SK-N-SH (cell line): ENCODE measurements at regions not wholly inside any gene's neighbourhood (a gene's known extent, or its start where the extent isn't known, plus 50 kb on each side); places are given as distances from the start of the nearest gene placed in this dataset.

ENCODE experiments used
- CTCF ChIA-PET: fragments of 300-600, 350-600 bp; formaldehyde crosslinking; extraction: SDS; loops from one replicate; lab custom pipeline; 2021; lab: Yijun Ruan, JAX
- POLR2A ChIA-PET: fragments of 350-600 bp; sonication (Branson Sonifier 250); formaldehyde crosslinking; extraction: SDS; loops from one replicate; lab custom pipeline; 2020; ENCODE audit warnings: antibody characterized with exemption, inconsistent platforms; lab: Yijun Ruan, JAX
- DNase-seq: peaks from one replicate; pipeline ENCODE4 v3.0.0; 2012
- H2AFZ ChIP-seq: fragments of 200-600 bp; sonication (generic); 2 replicates; pipeline ENCODE4 v1.8.1; 2016; ENCODE audit warnings: antibody characterized with exemption, mild to moderate bottlenecking, low read depth
- H3F3A ChIP-seq: fragments of 200-600 bp; sonication (generic); replicated peaks from 2 replicates; pipeline ENCODE3; 2016; ENCODE audit warnings: antibody characterized with exemption, mild to moderate bottlenecking; ENCODE audit not compliant: insufficient read depth
- H3K27ac ChIP-seq, 2 experiments: fragments of 200-500 bp in 1 of 2; fragments of 200-600 bp in 1 of 2; sonication (Bioruptor generic) in 1 of 2; sonication (generic), shearing (Covaris generic) in 1 of 2; 2 replicates each; pipeline versions ENCODE4 v1.5.1 to v1.6.1; 2014 to 2016; ENCODE audit warnings: low read depth in 2 of 2, inconsistent platforms in 1 of 2, low read length in 1 of 2, mild to moderate bottlenecking in 1 of 2, mixed read lengths in 1 of 2
- H3K27me3 ChIP-seq: fragments of 200-600 bp; sonication (generic), shearing (Covaris generic); 2 replicates; pipeline ENCODE4 v1.6.1; 2016; ENCODE audit warnings: mixed run types; ENCODE audit not compliant: insufficient read depth
- H3K36me3 ChIP-seq, 2 experiments: fragments of 200-500 bp in 1 of 2; fragments of 200-600 bp in 1 of 2; sonication (Bioruptor generic) in 1 of 2; sonication (generic) in 1 of 2; replicated peaks in 1 of 2; 2 replicates each; pipeline versions ENCODE3 to v1.5.1; 2014 to 2016; ENCODE audit warnings: low read length in 1 of 2, mild to moderate bottlenecking in 1 of 2; ENCODE audit not compliant: insufficient read depth in 2 of 2, control insufficient read depth in 1 of 2
- H3K4me1 ChIP-seq, 2 experiments: fragments of 200-500 bp in 1 of 2; fragments of 200-600 bp in 1 of 2; sonication (Bioruptor generic) in 1 of 2; sonication (generic), shearing (Covaris generic) in 1 of 2; 2 replicates each; pipeline versions ENCODE4 v1.5.1 to v1.6.1; 2014 to 2016; ENCODE audit warnings: low read depth in 1 of 2, low read length in 1 of 2, mixed run types in 1 of 2; ENCODE audit not compliant: insufficient read depth in 2 of 2, control insufficient read depth in 1 of 2
- H3K4me2 ChIP-seq: fragments of 200-600 bp; sonication (generic), shearing (Covaris generic); 2 replicates; pipeline ENCODE4 v1.6.1; 2017; ENCODE audit warnings: mixed run types
- H3K4me3 ChIP-seq, 2 experiments: fragments of 200-500 bp in 1 of 2; fragments of 200-600 bp in 1 of 2; sonication (Bioruptor generic) in 1 of 2; sonication (generic), shearing (Covaris generic) in 1 of 2; 2 replicates each; pipeline versions ENCODE4 v1.5.1 to v1.8.1; 2014 to 2016; ENCODE audit warnings: low read depth in 2 of 2, inconsistent platforms in 1 of 2, low read length in 1 of 2, mild to moderate bottlenecking in 1 of 2, mixed read lengths in 1 of 2, moderate library complexity in 1 of 2
- H3K79me2 ChIP-seq: fragments of 200-600 bp; sonication (generic); 2 replicates; pipeline ENCODE4 v1.8.1; 2017; ENCODE audit warnings: mild to moderate bottlenecking; ENCODE audit not compliant: insufficient read depth
- H3K9ac ChIP-seq: fragments of 200-600 bp; sonication (generic); 2 replicates; pipeline ENCODE4 v1.6.1; 2017; ENCODE audit warnings: mixed run types
- H3K9me2 ChIP-seq: fragments of 200-600 bp; sonication (generic); 2 replicates; pipeline ENCODE4 v1.6.1; 2017; ENCODE audit warnings: mixed run types
- H3K9me3 ChIP-seq: fragments of 200-600 bp; sonication (generic); 2 replicates; pipeline ENCODE4 v1.6.1; 2017; ENCODE audit warnings: mixed run types, mild to moderate bottlenecking, moderate library complexity
- H4K20me1 ChIP-seq: fragments of 200-600 bp; sonication (generic); 2 replicates; pipeline ENCODE4 v1.6.1; 2017; ENCODE audit warnings: mild to moderate bottlenecking, mixed run types; ENCODE audit not compliant: insufficient read depth
- ELF1 ChIP-seq: IDR thresholded peaks from 2 replicates; pipeline ENCODE4 v1.4.0; 2012
- EP300 ChIP-seq, 2 experiments: IDR thresholded peaks; 2 replicates each; pipeline versions ENCODE4 v1.4.0 to v1.6.1; 2012; ENCODE audit warnings: borderline replicate concordance in 1 of 2, low read depth in 1 of 2, low read length in 1 of 2
- EZH2phosphoT487 ChIP-seq: fragments of 200-600 bp; sonication (generic); IDR thresholded peaks from 2 replicates; pipeline ENCODE4 v1.6.1; 2017; ENCODE audit warnings: low read depth, mixed run types, mild to moderate bottlenecking, antibody characterized with exemption, moderate library complexity, borderline replicate concordance
- FOXM1 ChIP-seq: IDR thresholded peaks from 2 replicates; pipeline ENCODE4 v1.4.0; 2012; ENCODE audit warnings: low read depth, mild to moderate bottlenecking
- GABPA ChIP-seq: IDR thresholded peaks from 2 replicates; pipeline ENCODE4 v1.4.0; 2012; ENCODE audit warnings: low read depth, mild to moderate bottlenecking
- MXI1 ChIP-seq: IDR thresholded peaks from 2 replicates; pipeline ENCODE4 v1.6.1; 2012; ENCODE audit warnings: mild to moderate bottlenecking, low read depth, low read length, improper control_type of control experiment
- NFIC ChIP-seq: IDR thresholded peaks from 2 replicates; pipeline ENCODE4 v1.4.0; 2012; ENCODE audit warnings: borderline replicate concordance
- RCOR1 ChIP-seq: fragments of 150-350 bp; IDR thresholded peaks from 2 replicates; pipeline ENCODE4 v1.6.1; 2017; ENCODE audit warnings: antibody characterized with exemption, low read length
- RFX5 ChIP-seq: IDR thresholded peaks from 2 replicates; pipeline ENCODE4 v1.6.1; 2012; ENCODE audit warnings: mild to moderate bottlenecking, improper control_type of control experiment, low read length
- RXRA ChIP-seq: IDR thresholded peaks from 2 replicates; pipeline ENCODE4 v1.4.0; 2012; ENCODE audit warnings: low read depth, mild to moderate bottlenecking, borderline replicate concordance
- TAF1 ChIP-seq: IDR thresholded peaks from 2 replicates; pipeline ENCODE4 v1.6.1; 2012; ENCODE audit warnings: low read depth, mild to moderate bottlenecking, low read length, moderate library complexity, borderline replicate concordance
- TEAD4 ChIP-seq: IDR thresholded peaks from 2 replicates; pipeline ENCODE4 v1.4.0; 2012; ENCODE audit warnings: mild to moderate bottlenecking, borderline replicate concordance; ENCODE audit not compliant: insufficient read depth
- YY1 ChIP-seq: IDR thresholded peaks from 2 replicates; pipeline ENCODE4 v1.4.0; 2012; ENCODE audit warnings: low read depth, mild to moderate bottlenecking
- WGBS: methylation state at CpG from one replicate; pipeline ENCODE4 v1.1.6; 2017; ENCODE audit warnings: low lambda C conversion rate; 5-methylcytosine and 5-hydroxymethylcytosine counted together
- TF ChIP-seq, protein P1 (sequence below): fragments of 150-350 bp; IDR thresholded peaks from 2 replicates; pipeline ENCODE4 v1.6.1; 2017; ENCODE audit warnings: antibody characterized with exemption, low read length, low read depth, borderline replicate concordance
- TF ChIP-seq, protein P2 (sequence below): IDR thresholded peaks from 2 replicates; pipeline ENCODE4; 2012
- TF ChIP-seq, protein P3 (sequence below): fragments of 150-350 bp; IDR thresholded peaks from 2 replicates; pipeline ENCODE4 v1.6.1; 2016; ENCODE audit warnings: mild to moderate bottlenecking, low read depth, low read length
- TF ChIP-seq, protein P4 (sequence below): IDR thresholded peaks from 2 replicates; pipeline ENCODE4 v1.4.0; 2012; ENCODE audit warnings: low read depth
- TF ChIP-seq, protein P5 (sequence below): IDR thresholded peaks from 2 replicates; pipeline ENCODE4 v1.6.1; 2012; ENCODE audit warnings: mild to moderate bottlenecking, low read depth, low read length, moderate library complexity
- TF ChIP-seq, protein P6 (sequence below): fragments of 200-600 bp; sonication (generic); IDR thresholded peaks from 2 replicates; pipeline ENCODE4 v1.6.1; 2017; ENCODE audit warnings: antibody characterized with exemption, mild to moderate bottlenecking, moderate library complexity

DNA sequence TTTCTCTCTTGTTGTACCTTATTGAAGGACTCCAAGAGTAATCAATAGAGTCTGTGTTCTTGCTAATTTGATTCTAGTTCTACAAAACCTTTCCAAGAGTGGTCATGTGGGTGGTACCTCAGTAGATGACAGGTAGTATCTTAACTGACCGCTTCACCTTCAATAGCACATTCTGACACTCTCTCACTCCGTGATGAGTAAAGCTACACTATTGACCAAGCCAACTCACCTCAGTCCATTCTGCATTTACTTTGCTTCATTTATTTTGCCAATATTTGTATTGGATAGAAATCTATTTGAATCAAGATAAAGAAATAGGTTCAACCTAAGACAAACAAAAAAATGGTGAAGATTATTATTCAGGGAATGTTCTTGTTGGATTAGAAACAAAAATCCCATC is 1869.6 kb upstream of the CELF4 start:
- H3K4me2 ChIP-seq: no peak overlapping the region
- no peaks in the 10 kb centered on the region for H3F3A ChIP-seq
- ChIA-PET POLR2A (no interaction called here), CTCF (interaction anchor here (0.8 kb wide), 1 partner anchor 13 kb away, joined by 4 read pairs; no protein-coding TSS in a partner anchor)
- H3K9me2 ChIP-seq: no peaks in the 10 kb centered on the region
- H3K27ac ChIP-seq: no peak overlapping the region
- no peak overlapping the region for H2AFZ ChIP-seq
- no peaks in the 10 kb centered on the region for H3K4me1 ChIP-seq
- DNase-seq: no peak
- H3K27me3 ChIP-seq: no peaks in the 10 kb centered on the region
- H3K36me3 ChIP-seq: no peaks in the 10 kb centered on the region
- no peaks in the 10 kb centered on the region for H4K20me1 ChIP-seq
- TF ChIP-seq FOXM1 (no peak), EP300 (IDR thresholded peaks at IDR 0.05; ENCODE audit: borderline replicate concordance in 1 of 2, low read depth in 1 of 2, low read length in 1 of 2) (no peak), MXI1 (no peak), RCOR1 (no peak), TEAD4 (no peak), EZH2phosphoT487 (no peak), NFIC (no peak), ELF1 (no peak), YY1 (no peak)
- TF ChIP-seq, protein P1, sequence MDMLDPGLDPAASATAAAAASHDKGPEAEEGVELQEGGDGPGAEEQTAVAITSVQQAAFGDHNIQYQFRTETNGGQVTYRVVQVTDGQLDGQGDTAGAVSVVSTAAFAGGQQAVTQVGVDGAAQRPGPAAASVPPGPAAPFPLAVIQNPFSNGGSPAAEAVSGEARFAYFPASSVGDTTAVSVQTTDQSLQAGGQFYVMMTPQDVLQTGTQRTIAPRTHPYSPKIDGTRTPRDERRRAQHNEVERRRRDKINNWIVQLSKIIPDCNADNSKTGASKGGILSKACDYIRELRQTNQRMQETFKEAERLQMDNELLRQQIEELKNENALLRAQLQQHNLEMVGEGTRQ: no peak
- TF ChIP-seq, protein P2, sequence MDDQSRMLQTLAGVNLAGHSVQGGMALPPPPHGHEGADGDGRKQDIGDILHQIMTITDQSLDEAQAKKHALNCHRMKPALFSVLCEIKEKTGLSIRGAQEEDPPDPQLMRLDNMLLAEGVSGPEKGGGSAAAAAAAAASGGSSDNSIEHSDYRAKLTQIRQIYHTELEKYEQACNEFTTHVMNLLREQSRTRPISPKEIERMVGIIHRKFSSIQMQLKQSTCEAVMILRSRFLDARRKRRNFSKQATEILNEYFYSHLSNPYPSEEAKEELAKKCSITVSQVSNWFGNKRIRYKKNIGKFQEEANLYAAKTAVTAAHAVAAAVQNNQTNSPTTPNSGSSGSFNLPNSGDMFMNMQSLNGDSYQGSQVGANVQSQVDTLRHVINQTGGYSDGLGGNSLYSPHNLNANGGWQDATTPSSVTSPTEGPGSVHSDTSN: no peak
- H3K9me3 ChIP-seq: no peaks in the 10 kb centered on the region
- no peak overlapping the region for H3K4me3 ChIP-seq
- 45% methylated on average over 2 of the region's 2 CpGs for WGBS
- no peaks in the 10 kb centered on the region for H3K79me2 ChIP-seq
- no peak overlapping the region for H3K9ac ChIP-seq

DNA sequence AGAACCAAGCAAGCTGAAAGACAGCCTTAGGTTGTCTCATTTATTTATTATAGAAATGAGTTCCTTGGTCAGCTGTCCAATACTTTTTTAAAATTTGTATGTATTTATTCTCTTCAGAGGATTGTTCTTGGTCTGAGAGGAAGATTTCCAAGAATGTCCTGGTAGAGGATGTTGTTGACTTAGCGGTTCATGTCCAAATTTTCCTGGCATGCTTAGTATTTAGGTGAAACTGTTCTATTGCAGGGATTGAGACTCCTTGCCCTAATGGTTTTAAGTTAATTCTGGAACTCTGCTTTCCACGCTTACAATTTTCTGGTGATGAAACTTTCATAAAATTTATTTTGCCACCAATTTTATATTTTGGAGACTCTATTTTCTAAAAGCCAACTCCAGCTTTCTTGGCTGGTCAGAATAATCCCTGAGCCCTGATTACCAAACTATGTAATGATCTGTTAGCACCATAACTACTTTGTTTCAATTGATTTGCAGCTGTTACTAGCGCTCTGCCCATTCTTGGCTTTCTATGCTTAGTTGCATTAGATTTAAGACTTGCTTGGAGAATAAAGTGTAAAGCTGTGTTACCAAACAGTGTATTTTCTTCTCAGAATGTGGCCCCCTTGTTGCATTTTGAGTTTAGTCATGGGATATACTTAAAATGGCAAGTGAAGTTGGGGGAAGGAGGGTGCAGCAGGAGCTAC is 1868.8 kb upstream of the CELF4 start:
- no peaks in the 10 kb centered on the region for H3K79me2 ChIP-seq
- DNase-seq: no peak
- 39% methylated on average over 3 of the region's 3 CpGs for WGBS
- H3K27me3 ChIP-seq: no peaks in the 10 kb centered on the region
- H3K36me3 ChIP-seq: no peaks in the 10 kb centered on the region
- no peaks in the 10 kb centered on the region for H3K4me1 ChIP-seq
- no peaks in the 10 kb centered on the region for H4K20me1 ChIP-seq
- no peak overlapping the region; a peak in 1 of 4 replicates for H3K4me3 ChIP-seq
- no peaks in the 10 kb centered on the region for H3K9me2 ChIP-seq
- H3K4me2 ChIP-seq: no peak overlapping the region
- ChIA-PET POLR2A (no interaction called here), CTCF (no interaction called here)
- no peaks in the 10 kb centered on the region for H3K9me3 ChIP-seq
- H3F3A ChIP-seq: no peaks in the 10 kb centered on the region
- no peak overlapping the region for H2AFZ ChIP-seq
- H3K27ac ChIP-seq: no peak overlapping the region
- no peak overlapping the region for H3K9ac ChIP-seq
- no peak for TF ChIP-seq RCOR1
- no peak for TF ChIP-seq EP300 (IDR thresholded peaks at IDR 0.05; ENCODE audit: borderline replicate concordance in 1 of 2, low read depth in 1 of 2, low read length in 1 of 2)
- TF ChIP-seq TAF1: no peak
- no peak for TF ChIP-seq RXRA
- TF ChIP-seq, protein P3, sequence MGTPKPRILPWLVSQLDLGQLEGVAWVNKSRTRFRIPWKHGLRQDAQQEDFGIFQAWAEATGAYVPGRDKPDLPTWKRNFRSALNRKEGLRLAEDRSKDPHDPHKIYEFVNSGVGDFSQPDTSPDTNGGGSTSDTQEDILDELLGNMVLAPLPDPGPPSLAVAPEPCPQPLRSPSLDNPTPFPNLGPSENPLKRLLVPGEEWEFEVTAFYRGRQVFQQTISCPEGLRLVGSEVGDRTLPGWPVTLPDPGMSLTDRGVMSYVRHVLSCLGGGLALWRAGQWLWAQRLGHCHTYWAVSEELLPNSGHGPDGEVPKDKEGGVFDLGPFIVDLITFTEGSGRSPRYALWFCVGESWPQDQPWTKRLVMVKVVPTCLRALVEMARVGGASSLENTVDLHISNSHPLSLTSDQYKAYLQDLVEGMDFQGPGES: no peak
- no peak for TF ChIP-seq RFX5
- TF ChIP-seq, protein P4, sequence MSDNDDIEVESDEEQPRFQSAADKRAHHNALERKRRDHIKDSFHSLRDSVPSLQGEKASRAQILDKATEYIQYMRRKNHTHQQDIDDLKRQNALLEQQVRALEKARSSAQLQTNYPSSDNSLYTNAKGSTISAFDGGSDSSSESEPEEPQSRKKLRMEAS: no peak
- TF ChIP-seq, protein P5, sequence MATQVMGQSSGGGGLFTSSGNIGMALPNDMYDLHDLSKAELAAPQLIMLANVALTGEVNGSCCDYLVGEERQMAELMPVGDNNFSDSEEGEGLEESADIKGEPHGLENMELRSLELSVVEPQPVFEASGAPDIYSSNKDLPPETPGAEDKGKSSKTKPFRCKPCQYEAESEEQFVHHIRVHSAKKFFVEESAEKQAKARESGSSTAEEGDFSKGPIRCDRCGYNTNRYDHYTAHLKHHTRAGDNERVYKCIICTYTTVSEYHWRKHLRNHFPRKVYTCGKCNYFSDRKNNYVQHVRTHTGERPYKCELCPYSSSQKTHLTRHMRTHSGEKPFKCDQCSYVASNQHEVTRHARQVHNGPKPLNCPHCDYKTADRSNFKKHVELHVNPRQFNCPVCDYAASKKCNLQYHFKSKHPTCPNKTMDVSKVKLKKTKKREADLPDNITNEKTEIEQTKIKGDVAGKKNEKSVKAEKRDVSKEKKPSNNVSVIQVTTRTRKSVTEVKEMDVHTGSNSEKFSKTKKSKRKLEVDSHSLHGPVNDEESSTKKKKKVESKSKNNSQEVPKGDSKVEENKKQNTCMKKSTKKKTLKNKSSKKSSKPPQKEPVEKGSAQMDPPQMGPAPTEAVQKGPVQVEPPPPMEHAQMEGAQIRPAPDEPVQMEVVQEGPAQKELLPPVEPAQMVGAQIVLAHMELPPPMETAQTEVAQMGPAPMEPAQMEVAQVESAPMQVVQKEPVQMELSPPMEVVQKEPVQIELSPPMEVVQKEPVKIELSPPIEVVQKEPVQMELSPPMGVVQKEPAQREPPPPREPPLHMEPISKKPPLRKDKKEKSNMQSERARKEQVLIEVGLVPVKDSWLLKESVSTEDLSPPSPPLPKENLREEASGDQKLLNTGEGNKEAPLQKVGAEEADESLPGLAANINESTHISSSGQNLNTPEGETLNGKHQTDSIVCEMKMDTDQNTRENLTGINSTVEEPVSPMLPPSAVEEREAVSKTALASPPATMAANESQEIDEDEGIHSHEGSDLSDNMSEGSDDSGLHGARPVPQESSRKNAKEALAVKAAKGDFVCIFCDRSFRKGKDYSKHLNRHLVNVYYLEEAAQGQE: no peak
- no peak for TF ChIP-seq GABPA
- TF ChIP-seq, protein P6, sequence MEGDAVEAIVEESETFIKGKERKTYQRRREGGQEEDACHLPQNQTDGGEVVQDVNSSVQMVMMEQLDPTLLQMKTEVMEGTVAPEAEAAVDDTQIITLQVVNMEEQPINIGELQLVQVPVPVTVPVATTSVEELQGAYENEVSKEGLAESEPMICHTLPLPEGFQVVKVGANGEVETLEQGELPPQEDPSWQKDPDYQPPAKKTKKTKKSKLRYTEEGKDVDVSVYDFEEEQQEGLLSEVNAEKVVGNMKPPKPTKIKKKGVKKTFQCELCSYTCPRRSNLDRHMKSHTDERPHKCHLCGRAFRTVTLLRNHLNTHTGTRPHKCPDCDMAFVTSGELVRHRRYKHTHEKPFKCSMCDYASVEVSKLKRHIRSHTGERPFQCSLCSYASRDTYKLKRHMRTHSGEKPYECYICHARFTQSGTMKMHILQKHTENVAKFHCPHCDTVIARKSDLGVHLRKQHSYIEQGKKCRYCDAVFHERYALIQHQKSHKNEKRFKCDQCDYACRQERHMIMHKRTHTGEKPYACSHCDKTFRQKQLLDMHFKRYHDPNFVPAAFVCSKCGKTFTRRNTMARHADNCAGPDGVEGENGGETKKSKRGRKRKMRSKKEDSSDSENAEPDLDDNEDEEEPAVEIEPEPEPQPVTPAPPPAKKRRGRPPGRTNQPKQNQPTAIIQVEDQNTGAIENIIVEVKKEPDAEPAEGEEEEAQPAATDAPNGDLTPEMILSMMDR: no peak
